NCI-H2081 (cell line): ENCODE measurements at regions not wholly inside any gene's neighbourhood (a gene's known extent, or its start where the extent isn't known, plus 50 kb on each side); places are given as distances from the start of the nearest gene placed in this dataset.

Experiments
- DNase-seq, 2 experiments: peaks; one replicate each; lab custom pipeline; 2025; lab: John Stamatoyannopoulos, UW

GRCh38 chr5:143730112-143730801, 81.7 kb upstream of the HMHB1 start:
- DNase-seq, result no peak

GRCh38 chr5:143729334-143729946, 82.5 kb upstream of the HMHB1 start:
- no peak for DNase-seq

GRCh38 chr5:143723159-143723558, 88.8 kb upstream of the HMHB1 start:
- DNase-seq, result no peak

GRCh38 chr5:143721925-143722324, 90.0 kb upstream of the HMHB1 start:
- no peak for DNase-seq

GRCh38 chr5:143720689-143721088, 91.3 kb upstream of the HMHB1 start:
- no peak for DNase-seq

GRCh38 chr5:143717400-143717799, 94.6 kb upstream of the HMHB1 start:
- DNase-seq, result no peak

- DNase-seq, result no peak
Observed at GRCh38 chr5:143716881-143717280, 95.1 kb upstream of the HMHB1 start.

- no peak for DNase-seq
Observed at GRCh38 chr5:143715616-143716015, 96.3 kb upstream of the HMHB1 start.

GRCh38 chr5:143714629-143715028, 97.3 kb upstream of the HMHB1 start:
- DNase-seq, result no peak

- no peak for DNase-seq
Observed at GRCh38 chr5:143713047-143714003, 98.6 kb upstream of the HMHB1 start.

- no peak for DNase-seq
Observed at GRCh38 chr5:143708672-143709071, 103.3 kb upstream of the HMHB1 start.

GRCh38 chr5:143707806-143708205, 104.2 kb upstream of the HMHB1 start:
- no peak for DNase-seq

- no peak for DNase-seq
Observed at GRCh38 chr5:143705381-143705780, 106.6 kb upstream of the HMHB1 start.

GRCh38 chr5:143703659-143704058, 108.3 kb upstream of the HMHB1 start:
- DNase-seq, result no peak

GRCh38 chr5:143701493-143701892, 110.5 kb upstream of the HMHB1 start:
- no peak for DNase-seq

- DNase-seq, result no peak
Observed at GRCh38 chr5:143700994-143701393, 111.0 kb upstream of the HMHB1 start.

GRCh38 chr5:143699121-143699520, 112.8 kb upstream of the HMHB1 start:
- DNase-seq, result no peak

GRCh38 chr5:143698574-143698973, 113.4 kb upstream of the HMHB1 start:
- DNase-seq, result peak in 1 of 2 experiments; percentile 3

GRCh38 chr5:143696921-143697320, 115.0 kb upstream of the HMHB1 start:
- DNase-seq, result no peak

GRCh38 chr5:143695941-143696340, 116.0 kb upstream of the HMHB1 start:
- no peak for DNase-seq

GRCh38 chr5:143695244-143695864, 116.6 kb upstream of the HMHB1 start:
- DNase-seq, result no peak

- DNase-seq, result no peak
Observed at GRCh38 chr5:143694357-143694756, 117.6 kb upstream of the HMHB1 start.
